SKM-1 (cell line): ENCODE measurements at regions not wholly inside any gene's neighbourhood (a gene's known extent, or its start where the extent isn't known, plus 50 kb on each side); places are given as distances from the start of the nearest gene placed in this dataset.
"Not testable (repeated sequence)": the region's sequence is repeated elsewhere in the genome, so short reads cannot be mapped to it uniquely, and the experiment has no call there.

Experiments
- DNase-seq: peaks from one replicate; lab custom pipeline; 2025; ENCODE audit not compliant: unreplicated experiment; lab: John Stamatoyannopoulos, UW

GRCh38 chr2:38148501-38148900 is 72.5 kb upstream of the CYP1B1 start:
- DNase-seq, result peak; percentile 80

- DNase-seq, result no peak
These were observed 71.6 kb upstream of the CYP1B1 start for GRCh38 chr2:38147333-38148121.

GRCh38 chr2:38146907-38147307 is 71.0 kb upstream of the CYP1B1 start:
- DNase-seq, result no peak

GRCh38 chr2:38146275-38146906 is 70.4 kb upstream of the CYP1B1 start:
- no peak for DNase-seq

- no peak for DNase-seq
These were observed 69.3 kb upstream of the CYP1B1 start for GRCh38 chr2:38145236-38145635.

- DNase-seq, result no peak
These were observed 66.7 kb upstream of the CYP1B1 start for GRCh38 chr2:38142627-38143026.

- no peak for DNase-seq
These were observed 65.5 kb upstream of the CYP1B1 start for GRCh38 chr2:38141501-38141900.

GRCh38 chr2:38138996-38139395 is 63.0 kb upstream of the CYP1B1 start:
- DNase-seq, result no peak

- no peak for DNase-seq
These were observed 62.5 kb upstream of the CYP1B1 start for GRCh38 chr2:38138419-38138818.

- not testable (repeated sequence) for DNase-seq
These were observed 62.0 kb upstream of the CYP1B1 start for GRCh38 chr2:38137958-38138357.

GRCh38 chr2:38131676-38132075 is 55.7 kb upstream of the CYP1B1 start:
- DNase-seq, result no peak

GRCh38 chr2:38130876-38131275 is 54.9 kb upstream of the CYP1B1 start:
- peak; percentile 25 for DNase-seq

GRCh38 chr2:38129987-38130386 is 54.0 kb upstream of the CYP1B1 start:
- DNase-seq, result peak; percentile 79

GRCh38 chr2:38129481-38129880 is 53.5 kb upstream of the CYP1B1 start:
- peak; percentile 23 for DNase-seq

- peak; percentile 94 for DNase-seq
These were observed 52.7 kb upstream of the CYP1B1 start for GRCh38 chr2:38128653-38129052.

- no peak for DNase-seq
These were observed 51.3 kb upstream of the CYP1B1 start for GRCh38 chr2:38127277-38127676.

- no peak for DNase-seq
These were observed 49.9 kb upstream of the CYP1B1 start for GRCh38 chr2:38125842-38126241.
